GM18526 (cell line): ENCODE measurements at regions not wholly inside any gene's neighbourhood (a gene's known extent, or its start where the extent isn't known, plus 50 kb on each side); places are given as distances from the start of the nearest gene placed in this dataset.

Experiments
- POLR2A ChIP-seq: IDR thresholded peaks from 3 replicates; pipeline ENCODE4 v1.6.1; 2011; ENCODE audit not compliant: insufficient read length; ENCODE audit errors: extremely low read depth

DNA sequence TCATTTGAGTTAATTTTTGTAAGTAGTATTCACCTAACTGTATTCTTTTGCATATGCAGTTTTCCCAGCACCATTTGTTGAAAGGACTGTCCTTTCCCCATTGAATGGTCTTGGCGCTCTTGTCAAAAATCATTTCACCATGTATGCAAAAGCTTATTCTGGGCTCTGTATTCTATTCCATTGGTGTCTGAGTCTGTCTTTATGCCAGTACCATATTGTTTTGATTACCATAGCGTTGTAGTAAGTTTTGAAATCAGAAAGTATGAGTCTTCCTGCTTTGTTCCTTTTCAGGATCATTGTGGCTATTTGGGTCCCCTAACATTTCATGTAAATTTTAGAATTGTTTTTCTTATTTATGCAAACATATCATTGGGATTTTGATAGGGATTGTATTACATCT lies 508.7 kb upstream of the RGS6 start:
- TF ChIP-seq POLR2A, result no peak

DNA sequence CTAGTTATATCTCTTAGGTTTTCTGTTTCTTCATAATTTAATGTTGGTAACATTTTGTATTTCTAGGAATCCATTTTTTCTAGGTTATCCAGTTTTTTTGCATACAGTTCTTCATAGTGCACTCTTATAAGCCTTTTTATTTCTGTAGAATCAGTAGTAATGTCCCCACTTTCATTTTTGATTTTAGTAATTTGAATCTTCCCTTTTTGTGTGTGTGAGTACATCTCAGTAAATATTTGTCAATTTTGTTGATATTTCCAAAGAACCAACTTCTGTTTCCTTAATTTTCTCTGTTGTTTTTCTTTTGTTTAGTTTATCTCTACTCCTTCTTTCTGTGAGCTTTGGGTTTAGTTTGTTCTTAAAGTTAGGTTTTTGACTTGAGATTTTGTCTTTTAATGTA lies 507.3 kb upstream of the RGS6 start:
- no peak for TF ChIP-seq POLR2A

GRCh38 chr14:71426001-71426400 lies 506.2 kb upstream of the RGS6 start:
- TF ChIP-seq POLR2A, result no peak

DNA sequence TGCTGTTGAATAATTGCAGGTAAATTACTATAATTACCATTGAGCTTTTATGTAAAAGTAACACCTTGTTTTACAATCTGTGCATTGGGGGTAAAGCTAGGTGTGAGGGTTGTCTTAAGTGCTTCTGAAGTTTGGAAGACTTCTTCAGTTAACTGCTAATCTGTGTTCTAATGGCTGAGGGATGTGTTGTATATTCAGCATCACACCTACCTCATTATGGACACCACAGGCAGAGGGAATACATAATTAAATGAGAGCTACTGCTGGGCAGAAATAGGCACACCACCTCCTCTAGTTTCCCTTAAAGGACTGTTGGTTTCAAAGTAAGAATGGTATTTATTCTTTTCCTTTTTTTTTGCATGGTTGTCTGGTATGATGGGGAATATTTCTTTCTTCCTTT lies 502.3 kb upstream of the RGS6 start:
- TF ChIP-seq POLR2A, result no peak

GRCh38 chr14:71430321-71430677 lies 501.9 kb upstream of the RGS6 start:
- TF ChIP-seq POLR2A, result no peak

DNA sequence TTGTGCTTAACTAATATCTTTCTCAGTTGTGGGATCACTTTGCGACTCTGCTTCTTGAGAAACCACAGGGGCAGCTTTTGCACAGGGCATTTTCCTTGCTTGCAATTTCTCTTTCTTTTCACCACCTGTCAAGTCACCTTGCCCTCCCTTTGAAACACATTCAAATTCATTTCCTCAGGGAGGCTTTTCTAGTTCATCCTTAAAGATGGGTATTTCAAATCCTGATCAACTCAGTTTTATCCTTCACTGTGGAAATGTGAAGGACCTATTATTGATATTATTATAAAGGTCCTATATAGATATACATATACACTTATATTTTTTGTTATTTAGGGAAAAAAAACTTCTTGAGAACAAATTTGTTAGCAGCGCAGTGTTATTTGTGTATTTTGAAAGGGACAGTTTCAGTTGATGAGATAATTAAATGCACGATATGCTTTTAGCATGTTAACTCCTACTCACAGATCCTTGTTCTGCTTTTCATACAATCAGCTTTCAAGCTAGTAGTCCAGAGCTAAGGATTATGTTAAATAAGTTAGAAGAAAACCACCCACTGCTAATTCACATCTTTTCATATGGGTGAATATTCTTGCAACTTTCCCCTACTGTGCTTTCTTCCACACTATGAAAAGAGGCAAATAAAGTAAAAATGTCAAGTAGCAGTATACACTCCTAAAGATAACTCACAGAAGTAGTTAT lies 501.4 kb upstream of the RGS6 start:
- TF ChIP-seq POLR2A, result no peak

DNA sequence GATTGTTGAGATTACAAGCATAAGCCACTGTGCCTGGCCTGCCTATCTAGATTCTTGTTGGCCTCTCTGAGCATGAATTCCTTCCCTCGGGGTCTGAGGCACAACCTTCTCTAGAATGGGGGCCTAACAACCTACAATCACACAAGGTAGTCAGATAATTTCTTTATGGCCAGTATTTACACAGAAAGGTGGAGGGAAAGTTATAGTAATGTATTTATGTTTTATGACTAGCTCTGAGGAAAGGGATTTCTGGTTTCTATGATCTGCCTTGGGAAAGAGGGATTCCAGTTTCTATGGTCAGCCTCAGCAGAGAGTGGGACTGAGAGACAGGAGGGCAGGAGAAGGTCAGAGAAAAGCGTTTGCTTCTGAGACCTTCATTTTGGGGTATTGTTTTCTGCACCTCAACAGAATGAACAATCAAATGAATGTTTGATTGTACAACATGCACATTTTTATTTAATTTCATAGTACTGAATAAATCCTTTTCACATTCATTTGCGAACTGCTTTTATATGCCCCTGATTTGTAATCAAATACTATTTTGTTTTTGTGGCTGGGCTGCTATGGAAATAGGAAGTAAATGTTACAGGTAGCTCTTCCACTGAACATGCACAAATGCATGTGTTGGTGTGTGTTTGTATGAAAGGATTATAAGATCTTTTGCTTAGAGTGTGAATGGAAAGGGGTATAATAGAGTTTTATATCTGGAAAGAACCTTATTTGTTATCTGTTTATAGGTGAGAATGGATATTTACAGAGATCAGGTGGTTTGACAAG lies 499.7 kb upstream of the RGS6 start:
- TF ChIP-seq POLR2A, result no peak

- TF ChIP-seq POLR2A, result no peak
These were observed 498.9 kb upstream of the RGS6 start for GRCh38 chr14:71433303-71433702.

- no peak for TF ChIP-seq POLR2A
These were observed 494.4 kb upstream of the RGS6 start for GRCh38 chr14:71437870-71438269.

DNA sequence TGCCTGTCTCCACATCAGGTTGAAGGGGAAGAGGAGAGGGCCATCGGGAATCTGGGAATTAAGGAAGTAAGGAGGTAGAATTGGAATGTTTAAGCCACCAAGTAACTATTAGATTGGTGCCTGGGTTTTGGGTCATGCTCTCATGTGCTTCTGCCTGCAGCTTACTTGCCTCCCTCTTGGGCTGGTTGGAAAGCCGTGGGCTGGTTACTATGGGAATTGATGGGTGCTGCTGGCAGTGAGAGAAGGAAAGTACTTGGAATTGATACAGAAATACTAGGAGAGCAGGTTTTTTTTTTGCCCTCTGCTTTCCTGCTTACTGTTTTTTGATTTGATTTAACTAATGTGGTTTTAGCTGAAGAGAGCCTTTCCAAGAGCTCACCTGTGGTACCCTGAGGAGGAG lies 493.5 kb upstream of the RGS6 start:
- no peak for TF ChIP-seq POLR2A

- TF ChIP-seq POLR2A, result no peak
These were observed 491.1 kb upstream of the RGS6 start for GRCh38 chr14:71441126-71441525.

DNA sequence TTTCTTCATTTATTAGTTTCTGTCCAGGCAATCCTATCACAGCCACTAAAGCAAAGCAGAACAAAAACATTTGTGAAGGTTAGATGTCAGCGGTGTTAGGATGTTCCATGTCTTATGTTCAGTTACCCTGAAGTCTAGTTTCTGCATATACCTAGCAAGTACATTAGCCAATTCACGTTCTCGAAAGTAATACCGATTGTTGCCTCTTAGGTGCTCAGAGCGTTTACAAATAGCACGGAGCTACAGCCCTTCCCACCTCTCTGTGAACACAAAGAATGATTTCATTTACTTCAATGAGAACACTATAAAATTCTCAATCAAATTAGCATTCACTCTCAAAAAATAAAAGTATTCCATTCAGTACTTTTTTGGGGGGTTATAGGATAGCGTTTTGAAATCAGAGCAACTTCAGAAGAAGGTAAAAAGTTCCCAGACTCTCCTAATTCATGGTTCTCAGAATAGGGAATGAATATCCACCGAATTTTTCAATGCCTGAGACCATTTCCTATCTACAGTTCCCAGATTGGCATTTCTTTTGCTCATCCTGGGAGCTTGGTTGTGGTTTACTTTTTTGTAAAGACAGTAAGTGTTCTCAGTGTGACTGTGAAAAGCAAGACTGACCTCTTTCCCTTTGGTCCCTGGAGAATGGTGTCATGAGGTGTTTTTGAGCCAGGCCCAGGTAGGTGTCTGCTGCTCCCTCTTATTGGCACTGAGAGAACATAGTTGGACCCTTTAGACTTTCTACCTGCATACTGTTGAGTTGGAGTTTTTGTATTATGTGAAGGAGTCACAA lies 488.0 kb upstream of the RGS6 start:
- TF ChIP-seq POLR2A, result no peak

- TF ChIP-seq POLR2A, result no peak
These were observed 483.6 kb upstream of the RGS6 start for GRCh38 chr14:71448431-71449315.

- no peak for TF ChIP-seq POLR2A
These were observed 482.7 kb upstream of the RGS6 start for GRCh38 chr14:71449316-71450055.

DNA sequence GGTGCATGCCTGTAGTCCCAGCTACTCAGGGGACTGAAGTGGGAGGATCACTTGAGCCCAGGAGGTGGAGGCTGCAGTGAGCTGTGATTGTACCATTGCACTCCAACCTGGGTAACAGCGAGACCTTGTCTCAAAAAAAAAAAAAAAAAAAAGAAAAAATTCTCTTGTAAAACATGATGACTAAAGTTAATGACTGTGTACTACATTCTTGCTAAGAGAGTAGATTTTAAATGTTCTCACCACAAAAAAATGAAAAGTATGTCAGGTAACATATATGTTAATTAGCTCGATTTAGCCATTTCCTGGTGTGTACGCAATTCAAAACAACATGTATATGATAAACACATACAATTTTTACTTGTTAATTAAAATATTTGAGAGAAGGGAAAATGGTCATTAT lies 480.7 kb upstream of the RGS6 start:
- TF ChIP-seq POLR2A, result no peak

GRCh38 chr14:71452539-71452938 lies 479.7 kb upstream of the RGS6 start:
- no peak for TF ChIP-seq POLR2A
